ENCODE measurements at regions not wholly inside any gene's neighbourhood (a gene's known extent, or its start where the extent isn't known, plus 50 kb on each side); places are given as distances from the start of the nearest gene placed in this dataset.
"Not testable (repeated sequence)": the region's sequence is repeated elsewhere in the genome, so short reads cannot be mapped to it uniquely, and the experiment has no call there.

GRCh38 chr13:32837973-32838927 is 178.0 kb upstream of the KL start:
- H3K27ac Mint-ChIP-seq, result peak overlapping the region; percentile 85
- TF ChIP-seq CTCF (IDR thresholded peaks at IDR 0.05; ENCODE audit: unreplicated experiment), result no peak
- H3K36me3 Mint-ChIP-seq, result no peaks in the 10 kb centered on the region
- peaks cover 34% of the 10 kb centered on the region for H3K4me1 Mint-ChIP-seq
- no peaks in the 10 kb centered on the region for H3K27me3 Mint-ChIP-seq (ENCODE audit: low read depth)
- H3K4me3 Mint-ChIP-seq, result no peak overlapping the region
- peaks cover 28% of the 10 kb centered on the region for H3K9me3 Mint-ChIP-seq
- no peak for DNase-seq (ENCODE audit: low spot score in 2 of 2, unreplicated experiment in 2 of 2)

GRCh38 chr13:32838945-32839344 is 177.3 kb upstream of the KL start:
- Mint-ChIP-seq H3K4me3 (no peak overlapping the region), H3K4me1 (peaks cover 34% of the 10 kb centered on the region), H3K27ac (peak overlapping the region; percentile 85), H3K36me3 (no peaks in the 10 kb centered on the region), H3K9me3 (peaks cover 22% of the 10 kb centered on the region), H3K27me3 (ENCODE audit: low read depth) (no peaks in the 10 kb centered on the region)
- TF ChIP-seq CTCF (IDR thresholded peaks at IDR 0.05; ENCODE audit: unreplicated experiment), result no peak
- no peak for DNase-seq (ENCODE audit: low spot score in 2 of 2, unreplicated experiment in 2 of 2)

- TF ChIP-seq CTCF (IDR thresholded peaks at IDR 0.05; ENCODE audit: unreplicated experiment), result no peak
Measured at GRCh38 chr13:32840113-32840512, 176.1 kb upstream of the KL start.

DNA sequence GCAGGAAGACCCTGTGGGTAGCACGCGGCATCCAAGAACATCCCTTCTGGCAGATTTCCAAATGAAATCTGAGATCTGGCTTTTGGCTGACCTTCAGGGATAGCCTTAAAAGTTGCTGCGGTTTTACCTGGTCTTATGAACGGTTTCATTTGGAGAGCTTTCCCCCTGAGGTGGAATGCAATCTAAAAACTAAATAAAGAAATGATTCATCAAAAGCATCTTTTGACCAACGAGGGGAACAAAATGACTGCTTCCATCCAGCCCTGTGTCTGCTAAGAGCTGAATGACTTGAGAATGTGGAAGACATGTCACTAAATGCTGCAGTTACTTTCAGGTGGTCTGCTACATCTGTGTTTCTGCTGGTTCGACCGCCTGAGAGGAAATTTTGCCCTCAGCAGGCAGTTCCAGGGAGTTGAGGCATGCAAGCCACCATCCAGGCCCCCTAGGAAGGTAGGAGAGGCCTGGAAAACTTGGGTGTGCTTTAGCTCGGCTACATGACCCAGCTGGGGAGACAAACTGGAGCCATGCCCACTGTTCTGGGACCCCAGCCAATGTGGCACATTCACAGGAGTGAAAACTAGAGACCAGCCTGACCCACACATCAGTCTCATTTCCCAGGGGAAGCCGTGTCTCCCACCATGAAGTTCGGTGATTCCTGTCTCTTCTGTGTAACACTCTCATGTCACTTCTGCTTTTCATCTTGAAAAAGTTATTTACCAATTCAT is 175.1 kb upstream of the KL start:
- no peaks in the 10 kb centered on the region for H3K36me3 Mint-ChIP-seq
- H3K4me1 Mint-ChIP-seq, result peaks cover 36% of the 10 kb centered on the region
- peaks cover 9% of the 10 kb centered on the region for H3K9me3 Mint-ChIP-seq
- no peak for TF ChIP-seq CTCF (IDR thresholded peaks at IDR 0.05; ENCODE audit: unreplicated experiment)
- H3K4me3 Mint-ChIP-seq, result no peak overlapping the region
- no peak overlapping the region for H3K27ac Mint-ChIP-seq
- no peak for DNase-seq (ENCODE audit: low spot score in 2 of 2, unreplicated experiment in 2 of 2)
- H3K27me3 Mint-ChIP-seq (ENCODE audit: low read depth), result no peaks in the 10 kb centered on the region

More at GRCh38 chr13:32840113-32840512, 176.1 kb upstream of the KL start:
- peaks cover 34% of the 10 kb centered on the region for H3K4me1 Mint-ChIP-seq
- DNase-seq (ENCODE audit: low spot score in 2 of 2, unreplicated experiment in 2 of 2), result no peak
- peaks cover 16% of the 10 kb centered on the region for H3K9me3 Mint-ChIP-seq
- no peaks in the 10 kb centered on the region for H3K36me3 Mint-ChIP-seq
- H3K4me3 Mint-ChIP-seq, result no peak overlapping the region
- H3K27ac Mint-ChIP-seq, result no peak overlapping the region
- no peaks in the 10 kb centered on the region for H3K27me3 Mint-ChIP-seq (ENCODE audit: low read depth)

- TF ChIP-seq CTCF (IDR thresholded peaks at IDR 0.05; ENCODE audit: unreplicated experiment), result no peak
- DNase-seq (ENCODE audit: low spot score in 2 of 2, unreplicated experiment in 2 of 2), result no peak
- peak overlapping the region; percentile 30 for H3K27ac Mint-ChIP-seq
- H3K4me1 Mint-ChIP-seq, result peaks cover 28% of the 10 kb centered on the region
- no peaks in the 10 kb centered on the region for H3K36me3 Mint-ChIP-seq
- peaks cover 9% of the 10 kb centered on the region for H3K9me3 Mint-ChIP-seq
- H3K27me3 Mint-ChIP-seq (ENCODE audit: low read depth), result no peaks in the 10 kb centered on the region
- H3K4me3 Mint-ChIP-seq, result no peak overlapping the region
Measured at GRCh38 chr13:32845952-32846950, 170.0 kb upstream of the KL start.

DNA sequence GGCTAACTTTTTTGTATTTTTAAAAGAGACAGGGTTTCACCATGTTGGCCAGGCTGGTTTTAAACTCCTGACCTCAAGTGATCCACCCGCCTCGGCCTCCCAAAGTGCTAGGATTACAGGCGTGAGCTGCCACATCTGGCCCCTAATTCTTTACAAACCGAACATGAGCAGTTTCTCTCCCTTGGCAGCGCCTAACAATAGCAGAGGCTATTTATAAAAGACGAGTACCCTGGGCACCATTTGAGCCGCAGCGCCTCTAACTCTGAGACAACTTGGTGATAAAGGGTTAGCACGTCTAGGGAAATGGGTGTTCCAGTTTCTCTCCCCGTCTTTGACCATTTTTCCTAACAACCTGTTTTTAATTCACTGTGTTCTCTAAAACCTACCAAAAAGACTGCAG is 168.2 kb upstream of the KL start:
- not testable (repeated sequence) for H3K27ac Mint-ChIP-seq, H3K36me3 Mint-ChIP-seq

More for the DNA sequence above, 168.2 kb upstream of the KL start:
- peaks cover 33% of the 10 kb centered on the region for H3K4me1 Mint-ChIP-seq
- not testable (repeated sequence) for H3K9me3 Mint-ChIP-seq; H3K4me3 Mint-ChIP-seq; DNase-seq (ENCODE audit: low spot score in 2 of 2, unreplicated experiment in 2 of 2); H3K27me3 Mint-ChIP-seq (ENCODE audit: low read depth)
